A204.1 (cell line): ENCODE measurements at regions not wholly inside any gene's neighbourhood (a gene's known extent, or its start where the extent isn't known, plus 50 kb on each side); places are given as distances from the start of the nearest gene placed in this dataset.
A peak's percentile ranks its signal among the peaks of the same experiment; 100 is the strongest.

Source experiments
- FAIRE-seq: peaks from 2 replicates; lab custom pipeline; 2012; peaks lifted over from hg19 to GRCh38; lab: Jason Lieb, UNC

DNA sequence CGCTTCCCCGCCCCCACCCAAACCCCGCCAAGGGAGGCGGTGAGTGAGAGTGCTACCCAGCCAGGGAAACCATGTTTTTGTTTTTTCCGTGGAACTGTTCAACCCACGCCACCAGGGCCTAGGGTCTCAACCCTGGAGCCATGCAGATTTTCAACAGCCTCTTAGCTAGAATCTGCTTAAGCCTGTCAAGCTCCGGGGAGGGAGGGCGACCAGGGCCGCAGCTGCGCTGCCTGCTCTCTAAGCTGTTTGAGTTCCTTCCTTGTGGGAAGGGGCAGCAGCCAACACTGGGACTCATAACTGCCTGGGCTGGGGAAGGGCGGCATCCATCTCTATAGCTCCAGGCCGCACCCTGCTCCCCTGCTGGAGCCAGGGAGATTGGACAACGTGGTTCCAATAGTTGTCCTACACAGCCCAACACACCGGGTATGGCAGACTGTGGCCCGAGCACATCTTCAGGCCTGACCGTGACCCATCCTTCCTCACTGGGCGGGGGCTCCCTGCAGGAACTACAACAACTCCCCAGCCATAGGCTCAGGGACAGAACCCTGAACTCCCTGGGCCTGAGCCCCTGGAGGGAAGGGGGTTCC, 1065.7 kb upstream of the MANEA start:
- no peak for FAIRE-seq

DNA sequence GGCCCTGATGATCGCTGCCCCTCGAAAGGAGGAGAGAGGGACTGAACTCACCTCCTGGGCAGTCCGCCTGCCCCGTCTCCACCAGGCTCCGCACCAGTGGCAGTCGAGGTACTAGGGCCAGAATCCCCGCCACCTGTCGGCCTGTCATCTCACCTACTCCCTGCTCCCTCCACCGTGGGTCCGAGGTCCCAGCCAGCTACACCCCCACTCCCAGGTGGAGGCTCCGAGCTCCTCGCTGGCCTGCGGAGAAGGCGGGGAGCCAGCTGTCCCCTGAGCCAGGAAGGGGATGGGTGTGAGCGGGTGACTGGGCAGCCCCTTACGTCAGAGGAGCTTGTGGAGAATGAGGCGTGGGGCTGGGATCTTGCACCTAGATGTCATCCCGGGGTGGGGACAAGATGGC, 1066.5 kb upstream of the MANEA start:
- no peak for FAIRE-seq

DNA sequence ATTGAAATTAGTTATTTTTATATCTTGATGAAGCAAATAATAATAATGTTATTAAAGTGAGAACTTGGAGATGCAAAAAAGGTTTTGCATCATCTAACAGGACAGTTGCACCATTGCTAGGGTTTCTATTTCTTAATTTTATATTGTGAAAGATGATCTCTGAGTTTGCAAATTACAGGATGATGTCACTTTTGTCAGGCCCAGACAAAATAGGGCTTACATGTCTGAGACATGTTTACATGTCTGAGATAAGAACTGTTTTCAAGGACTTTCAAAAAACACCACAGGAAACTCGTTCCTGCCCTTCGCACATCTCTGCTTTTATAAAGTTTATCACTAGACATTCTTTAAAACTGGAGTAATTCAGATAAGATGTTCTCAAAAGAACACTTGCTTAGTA, 1075.8 kb upstream of the MANEA start:
- FAIRE-seq, result no peak

DNA sequence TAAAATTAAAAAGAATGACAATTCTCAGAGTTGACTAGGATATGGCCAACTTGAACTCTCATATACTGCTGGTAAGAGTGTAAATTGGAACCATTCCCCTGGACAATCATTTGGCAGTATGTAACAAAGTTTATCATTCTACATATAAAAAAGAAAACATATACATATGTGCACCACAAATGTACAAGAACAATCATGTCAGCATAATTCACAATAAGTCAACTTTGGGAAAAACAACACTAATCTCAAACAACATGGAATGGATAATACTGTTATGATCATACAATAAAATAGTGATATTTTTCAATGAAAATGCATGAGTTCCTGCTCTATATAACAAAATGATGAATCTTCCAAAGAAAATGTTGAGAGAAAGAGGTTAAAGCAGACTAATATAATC, 1078.7 kb upstream of the EPHA7 start:
- peak; percentile 19 for FAIRE-seq

DNA sequence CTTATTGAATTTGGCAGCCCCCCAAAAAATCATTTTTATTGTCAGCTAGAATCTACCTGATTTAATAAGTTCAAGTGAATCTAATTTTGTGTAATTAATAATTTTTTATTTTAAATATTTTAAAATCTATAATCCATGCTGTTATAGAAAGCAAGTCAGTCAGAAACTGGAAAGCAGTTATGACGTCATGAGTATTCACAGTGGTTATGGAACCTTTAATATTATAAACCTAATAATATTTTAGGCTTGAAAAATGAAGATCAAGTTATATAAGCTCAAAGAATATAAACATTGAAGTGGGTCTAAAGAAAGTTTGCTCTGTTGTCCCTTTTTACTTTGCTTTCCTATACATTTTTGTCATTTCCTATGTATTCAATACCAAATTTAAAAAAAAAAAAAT, 1075.1 kb upstream of the EPHA7 start:
- FAIRE-seq, result peak; percentile 43

DNA sequence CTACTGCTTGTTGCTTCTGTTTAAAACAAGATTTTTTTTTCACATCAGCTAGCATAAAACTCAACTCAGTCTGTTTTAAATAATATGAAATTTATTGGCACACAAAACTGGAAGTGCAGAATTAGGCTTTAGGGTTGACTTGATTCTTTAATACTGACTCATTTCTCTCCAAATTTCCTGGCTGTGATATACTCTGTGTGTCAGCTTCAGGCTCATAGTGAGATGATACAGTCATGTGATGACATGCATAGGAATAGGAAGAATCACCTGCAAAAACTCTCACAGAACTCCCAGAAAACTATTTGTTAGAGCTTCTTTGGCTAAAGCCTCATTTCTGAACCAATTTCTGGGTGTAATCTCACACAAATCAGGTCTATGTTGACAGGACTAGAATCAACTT, 1068.0 kb upstream of the EPHA7 start:
- no peak for FAIRE-seq

DNA sequence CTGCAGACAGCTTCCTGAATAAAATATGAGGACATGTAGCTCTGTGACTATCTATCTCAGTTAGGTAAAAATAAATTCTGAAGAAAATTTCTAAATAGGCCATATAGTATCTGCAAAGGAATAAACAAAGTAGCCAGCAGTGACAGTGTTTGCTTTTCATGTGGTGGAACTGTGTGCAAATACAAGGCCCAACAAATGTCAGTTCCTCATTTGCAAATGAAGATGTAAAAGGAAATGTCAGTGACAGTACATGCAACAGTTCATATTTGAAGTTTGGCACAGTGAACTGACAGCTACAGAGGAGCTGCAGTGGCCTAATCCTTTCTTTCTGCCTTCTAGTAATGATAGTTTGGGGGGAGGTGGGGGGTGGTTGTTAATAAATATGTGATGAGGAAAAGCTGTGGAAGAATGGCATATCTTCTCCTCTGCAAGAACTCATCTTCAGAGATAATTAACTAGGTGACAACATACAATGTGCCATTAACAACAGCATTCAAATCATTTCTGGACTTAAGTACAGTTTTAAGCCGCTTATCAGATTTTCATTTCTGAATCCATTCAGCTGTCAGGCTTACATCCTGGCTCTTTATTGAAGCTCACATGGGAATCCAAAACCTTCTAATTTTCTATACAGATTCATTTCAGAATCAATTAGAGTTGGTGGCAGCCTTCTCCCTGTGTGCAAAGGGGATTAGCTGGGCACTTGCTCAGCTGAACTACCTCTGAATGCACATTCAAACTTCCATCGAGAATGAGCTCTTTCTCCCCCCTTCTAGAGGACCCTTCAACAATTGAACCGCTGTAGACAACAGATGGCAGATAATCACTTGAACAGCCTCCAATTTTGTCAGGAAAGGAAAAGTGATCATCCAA, 1059.0 kb upstream of the EPHA7 start:
- no peak for FAIRE-seq

DNA sequence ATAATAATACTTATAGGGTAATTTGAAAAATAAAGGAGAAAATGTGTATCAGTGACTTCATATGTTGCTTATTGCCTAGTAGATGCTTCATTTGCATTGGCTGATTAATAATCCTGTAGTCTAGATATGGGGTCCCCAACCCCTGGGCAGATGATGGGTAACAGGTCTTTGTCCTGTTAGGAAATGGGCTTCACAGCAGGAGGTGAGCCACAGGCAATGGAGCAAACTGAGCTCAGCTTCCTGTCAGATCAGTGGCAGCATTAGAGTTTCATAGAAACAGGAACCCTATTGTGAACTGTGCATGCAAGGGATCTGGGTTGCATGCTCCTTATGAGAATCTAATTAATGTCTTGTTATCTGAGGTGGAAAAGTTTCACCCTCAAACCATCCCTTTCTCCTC, 1049.5 kb upstream of the EPHA7 start:
- FAIRE-seq, result no peak

DNA sequence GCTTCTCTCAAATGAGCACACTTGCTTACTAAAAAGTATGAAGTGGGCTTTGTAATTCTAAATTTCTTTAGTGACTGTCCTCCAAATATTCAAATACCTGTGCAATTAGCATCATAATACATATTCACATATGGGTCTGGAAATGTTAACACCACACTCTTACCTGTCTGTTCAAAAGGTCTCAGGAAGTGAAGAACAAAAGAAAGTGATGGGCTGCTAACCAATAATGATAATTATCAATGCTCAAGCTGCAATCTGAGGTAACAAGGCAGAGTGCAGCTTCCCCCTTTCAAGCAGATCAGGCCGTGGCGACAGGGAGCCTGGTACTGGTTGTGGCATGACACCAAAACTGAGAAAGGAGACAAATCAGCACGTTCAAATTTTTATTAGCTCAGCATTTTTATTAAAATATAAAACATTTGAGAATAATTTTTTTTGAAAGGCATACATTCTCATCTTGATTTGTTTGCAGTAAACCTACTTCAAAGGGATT, 1044.7 kb upstream of the EPHA7 start:
- FAIRE-seq, result no peak

DNA sequence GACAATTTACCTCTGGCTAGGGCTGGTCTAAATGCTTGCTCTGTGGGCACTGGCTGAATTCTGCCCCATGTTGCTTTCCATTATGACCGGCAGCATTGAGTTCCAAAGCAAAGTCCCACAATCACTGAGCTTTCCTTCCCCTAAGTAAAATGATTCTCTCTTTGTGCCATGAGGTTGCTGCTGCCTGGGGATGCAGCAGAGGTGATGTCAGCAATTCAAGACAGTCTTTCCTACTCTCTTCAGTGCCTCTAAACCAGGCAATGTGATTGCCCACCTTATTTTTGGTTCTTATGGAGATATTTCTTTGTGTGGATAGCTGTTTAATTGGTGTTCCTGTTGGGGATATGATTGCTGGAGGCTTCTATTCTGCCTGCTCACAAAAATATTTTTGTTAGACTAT, 1043.9 kb upstream of the EPHA7 start:
- no peak for FAIRE-seq

DNA sequence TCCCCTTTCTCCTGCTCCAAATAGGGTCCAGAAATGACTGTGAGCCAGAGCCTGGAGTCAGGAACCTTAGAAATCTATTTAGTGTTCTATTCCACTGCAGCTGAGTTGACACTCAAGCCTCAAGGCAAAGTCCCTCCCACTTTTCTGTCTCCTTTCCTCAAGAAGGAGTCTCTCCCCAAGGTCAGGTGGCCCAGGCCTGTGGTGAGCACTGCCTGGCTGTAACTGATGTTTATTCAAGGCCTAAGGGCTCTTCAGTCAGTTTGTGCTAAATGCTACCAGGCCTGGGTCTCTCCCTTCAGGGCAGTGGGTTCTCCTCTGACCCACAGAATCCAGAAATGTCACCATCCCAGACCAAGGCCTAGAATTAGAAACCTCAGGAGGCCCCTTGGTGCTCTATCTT, 1042.9 kb upstream of the EPHA7 start:
- no peak for FAIRE-seq

DNA sequence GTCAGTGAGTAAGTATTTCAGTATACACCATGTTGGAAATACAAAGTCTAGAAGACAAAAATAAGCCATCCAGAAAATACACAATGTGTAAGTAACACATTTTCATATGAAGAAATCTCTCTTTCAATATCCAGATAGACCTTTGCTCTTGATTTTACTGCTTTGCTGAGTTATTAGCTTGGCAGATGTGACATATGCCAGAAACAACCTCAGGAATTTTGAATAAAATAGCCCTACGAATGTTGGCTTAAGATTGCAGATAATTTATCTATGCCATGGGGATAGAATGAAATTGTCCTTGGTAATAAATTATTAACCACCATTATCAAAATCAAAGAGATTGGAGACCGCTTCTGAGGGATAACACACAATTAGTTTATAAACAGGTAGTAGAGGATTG, 1036.9 kb upstream of the EPHA7 start:
- no peak for FAIRE-seq

DNA sequence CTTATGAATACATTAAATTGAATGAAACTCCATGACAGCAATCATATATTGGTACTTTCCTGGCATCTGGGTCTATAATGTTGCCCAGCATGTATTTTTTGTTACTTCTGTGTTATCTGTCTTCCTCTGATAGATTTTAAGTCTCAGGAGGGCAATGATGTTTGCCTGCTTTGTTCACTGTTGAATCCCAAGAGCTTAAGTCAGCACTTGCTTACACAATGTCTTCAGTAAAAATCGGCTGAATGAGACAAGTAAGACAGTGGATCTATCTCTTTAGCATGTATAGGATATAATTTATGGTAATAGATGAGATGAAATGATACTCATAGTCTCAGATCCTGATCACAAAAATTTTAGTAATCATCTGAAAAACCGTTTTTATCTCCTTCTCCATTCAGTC, 1034.9 kb upstream of the EPHA7 start:
- FAIRE-seq, result no peak

DNA sequence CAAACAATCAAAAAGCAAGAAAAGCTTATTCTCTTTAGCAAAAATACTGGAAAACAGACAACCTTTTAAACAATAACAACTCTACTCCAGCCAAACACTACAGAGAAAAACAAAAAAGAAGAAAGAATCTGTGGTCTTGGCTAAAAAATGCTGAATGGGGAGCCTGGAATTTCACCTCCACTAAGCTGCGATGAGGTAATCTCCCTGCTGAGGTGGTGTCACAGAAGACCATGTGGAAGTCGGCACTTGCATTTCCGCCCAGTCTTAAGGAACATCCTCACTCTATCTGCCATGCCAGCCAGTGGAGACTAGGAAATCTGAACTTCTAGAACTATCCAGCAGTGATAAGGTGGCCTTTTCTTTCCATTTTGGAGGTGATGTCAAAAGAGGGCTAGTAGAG, 1026.8 kb upstream of the EPHA7 start:
- FAIRE-seq, result no peak

DNA sequence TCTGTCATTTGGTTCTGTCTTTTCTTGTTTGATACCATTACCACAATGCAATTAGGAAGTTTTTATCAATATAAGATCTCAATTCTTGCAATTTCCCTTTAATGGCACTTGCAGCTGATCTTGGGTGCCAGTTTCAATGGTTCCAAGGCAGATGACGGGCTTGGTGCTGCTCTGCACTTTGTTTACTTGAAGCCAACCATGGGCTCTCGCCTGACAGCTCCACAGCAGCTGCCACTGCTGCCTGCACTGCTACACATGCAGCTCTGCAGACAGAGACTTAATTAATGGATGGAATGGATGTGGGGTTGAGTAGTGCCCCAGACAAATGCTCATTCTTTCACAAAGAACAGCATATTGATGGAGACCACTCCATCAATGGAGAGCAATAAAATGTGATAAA, 1024.3 kb upstream of the EPHA7 start:
- no peak for FAIRE-seq

DNA sequence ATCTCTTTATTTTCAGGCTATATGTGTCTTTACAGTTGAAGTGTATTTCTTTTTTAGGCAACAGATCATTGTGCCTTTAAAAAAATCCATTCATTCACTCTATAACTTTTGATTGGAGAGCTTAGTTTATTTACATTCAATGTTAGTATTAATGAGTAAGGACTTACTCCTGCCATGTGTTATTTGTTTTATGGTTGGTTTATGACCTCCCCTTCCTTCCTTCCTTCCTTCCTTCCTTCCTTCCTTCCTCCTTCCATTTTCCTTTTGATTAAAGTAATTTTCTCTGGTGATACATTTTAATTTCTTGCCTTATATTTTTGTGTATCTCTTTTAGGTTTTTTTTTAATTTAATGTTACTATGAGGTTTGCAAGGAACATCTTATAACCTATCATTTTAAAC, 1005.3 kb upstream of the EPHA7 start:
- FAIRE-seq, result no peak

DNA sequence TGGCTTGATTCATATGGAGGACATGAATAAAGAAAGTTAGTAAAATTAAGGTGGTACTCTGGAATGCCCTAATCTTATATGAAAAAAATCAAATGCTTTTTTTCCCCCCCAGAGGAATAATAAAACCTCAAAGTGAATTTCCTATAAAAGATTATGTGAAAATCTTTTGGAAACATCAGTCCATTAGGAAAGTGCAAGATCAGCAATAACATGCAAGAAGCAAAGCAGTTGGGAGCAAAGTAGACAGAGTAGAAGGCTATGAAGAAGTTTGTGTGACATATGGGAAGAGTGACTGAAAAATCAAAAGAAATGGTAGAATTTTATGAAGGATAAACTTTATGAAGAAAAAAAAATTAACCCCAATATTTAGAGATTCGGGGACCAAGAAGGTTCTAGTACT, 998.0 kb upstream of the EPHA7 start:
- FAIRE-seq, result no peak

DNA sequence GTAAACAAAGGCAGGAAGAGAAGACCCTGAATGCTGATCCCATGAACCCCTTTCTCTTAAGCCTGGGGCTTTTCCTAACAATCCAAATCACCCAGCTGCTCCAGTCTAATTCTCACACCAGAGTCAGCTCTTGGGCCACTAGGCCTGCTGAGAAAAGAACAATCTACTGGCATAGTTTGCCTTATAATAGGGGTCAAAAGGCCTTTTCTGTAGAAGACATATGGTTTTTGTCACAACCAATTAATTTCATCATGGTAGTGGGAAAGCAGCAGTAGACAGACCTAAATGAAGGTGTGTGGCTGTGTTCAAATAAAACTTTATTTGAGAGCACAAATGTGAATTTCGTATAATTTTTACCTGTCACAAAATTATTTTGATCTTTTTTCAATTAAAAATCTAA, 994.7 kb upstream of the EPHA7 start:
- FAIRE-seq, result no peak

DNA sequence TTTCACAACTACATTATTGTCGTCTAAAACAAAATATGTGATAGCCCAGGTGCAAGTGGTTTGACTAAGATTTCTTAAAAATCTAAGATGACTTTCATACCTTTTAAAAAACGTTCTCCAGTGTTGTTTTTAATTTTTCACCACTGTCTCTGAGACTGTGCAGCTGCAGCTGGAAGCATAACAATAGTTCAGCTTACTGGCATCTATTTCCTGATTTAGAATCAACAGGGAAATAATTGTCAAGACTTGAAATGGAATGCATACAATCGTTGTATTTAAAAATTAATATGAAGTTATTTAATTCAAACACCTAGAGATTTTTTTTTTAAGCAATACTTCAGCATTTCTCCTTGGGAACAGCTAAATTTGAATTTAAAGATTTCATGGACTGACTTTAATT, 982.0 kb upstream of the EPHA7 start:
- FAIRE-seq, result no peak

DNA sequence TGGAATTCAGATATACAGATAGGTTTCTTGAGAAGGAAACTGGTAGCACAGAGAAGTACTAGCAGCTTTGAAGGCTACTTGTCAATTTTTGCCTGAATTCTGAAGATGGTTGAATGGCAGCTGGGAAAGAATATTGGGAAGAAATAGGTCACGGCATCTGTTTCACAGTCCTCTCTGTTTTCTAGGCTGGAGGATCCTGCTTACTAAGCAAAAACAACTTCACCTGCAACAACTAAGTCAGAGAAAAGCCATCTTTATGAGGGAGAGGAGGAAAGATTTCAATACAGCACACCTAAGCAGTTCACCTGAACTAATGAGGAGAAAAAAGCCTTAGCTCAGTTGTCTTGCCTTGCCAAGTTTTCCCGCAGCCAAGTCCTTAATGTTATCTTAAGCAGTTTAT, 975.5 kb upstream of the EPHA7 start:
- FAIRE-seq, result no peak

DNA sequence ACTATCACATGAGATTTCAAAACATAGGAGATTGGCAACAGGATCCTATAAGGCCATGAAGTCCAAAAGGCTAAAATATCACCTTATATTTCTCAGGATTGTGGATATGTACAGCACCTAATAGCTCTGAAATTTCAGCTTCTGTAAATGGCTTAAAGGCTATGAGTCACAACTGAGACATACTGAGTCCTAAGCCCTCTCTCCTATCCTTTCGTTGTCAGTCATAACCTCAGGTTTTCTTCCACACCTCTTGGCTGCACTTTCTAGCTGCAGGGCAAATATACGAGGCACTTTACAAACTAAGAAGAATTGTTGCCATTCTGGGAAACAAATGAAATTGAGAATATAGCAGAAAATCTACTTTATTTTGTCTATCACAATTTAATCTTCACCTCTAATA, 969.9 kb upstream of the EPHA7 start:
- no peak for FAIRE-seq

DNA sequence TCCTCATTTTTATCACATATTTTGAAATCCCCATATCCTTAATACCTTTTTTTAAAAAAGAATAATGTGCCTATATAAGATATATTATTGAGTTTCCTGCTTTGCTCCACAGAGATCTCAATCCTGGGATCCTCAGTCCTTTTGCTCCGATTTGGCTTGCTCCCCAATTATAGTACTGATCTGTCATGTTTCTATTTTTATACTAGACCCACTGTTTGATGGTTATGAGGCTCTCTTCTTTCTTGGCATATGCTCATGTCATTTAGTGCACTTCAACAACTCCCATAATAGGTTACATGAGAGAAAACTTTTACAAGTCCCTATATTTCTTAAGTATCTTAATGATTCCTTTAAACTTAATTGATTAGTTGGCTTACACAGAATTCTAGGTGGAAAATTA, 958.5 kb upstream of the EPHA7 start:
- no peak for FAIRE-seq

DNA sequence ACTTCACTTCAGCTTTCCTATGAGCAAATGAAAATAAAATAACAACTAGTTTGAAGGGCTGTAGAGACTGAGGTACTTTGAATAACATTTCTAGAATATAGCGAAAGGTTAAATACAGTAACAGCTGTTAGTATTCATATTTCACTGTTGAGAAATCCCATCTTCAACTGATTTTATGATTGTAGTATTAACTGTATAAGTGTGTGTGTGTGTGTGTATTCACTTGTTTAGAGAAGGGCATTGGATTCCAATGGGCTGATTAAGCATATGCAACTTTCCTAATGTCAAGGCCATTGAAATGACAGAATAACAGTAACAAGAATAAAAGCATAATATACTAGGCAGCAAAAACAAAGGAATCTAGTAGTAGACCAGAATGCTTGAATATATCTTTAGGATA, 957.5 kb upstream of the EPHA7 start:
- no peak for FAIRE-seq

DNA sequence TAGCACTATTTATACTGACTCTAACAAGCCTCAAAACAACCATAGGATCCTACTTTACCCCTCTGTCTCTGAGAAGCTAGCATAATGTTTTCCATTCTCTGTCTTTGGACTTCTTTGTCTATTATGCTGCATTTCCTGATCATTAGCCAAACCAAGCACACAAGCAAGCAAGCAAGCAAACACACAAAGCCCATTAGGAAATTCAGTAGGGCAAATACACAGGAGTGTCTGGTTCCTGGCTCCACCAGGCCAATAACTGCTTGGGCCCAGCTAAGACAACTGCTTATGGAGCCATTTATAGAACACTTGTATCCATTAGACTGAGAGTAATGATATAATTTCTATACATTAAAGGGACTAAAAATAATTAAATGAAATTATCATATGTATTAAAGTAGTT, 952.9 kb upstream of the EPHA7 start:
- no peak for FAIRE-seq
